Activated T-cell treated with anti-CD3 and anti-CD28 coated beads for 48 hours (primary cell): ENCODE measurements at regions not wholly inside any gene's neighbourhood (a gene's known extent, or its start where the extent isn't known, plus 50 kb on each side); places are given as distances from the start of the nearest gene placed in this dataset.

Source experiments
- DNase-seq: peaks from one replicate; pipeline ENCODE4 v3.0.0-alpha.2; 2020; ENCODE audit warnings: low read depth

GRCh38 chr4:128601991-128602695 is 207.4 kb upstream of the JADE1 start:
- no peak for DNase-seq

GRCh38 chr4:128600996-128601871 is 208.3 kb upstream of the JADE1 start:
- DNase-seq: no peak

- DNase-seq: no peak
Observed at GRCh38 chr4:128600410-128600809, 209.1 kb upstream of the JADE1 start.

GRCh38 chr4:128597500-128597899 is 212.0 kb upstream of the JADE1 start:
- no peak for DNase-seq

GRCh38 chr4:128596853-128597252 is 212.6 kb upstream of the JADE1 start:
- no peak for DNase-seq

- DNase-seq: no peak
Observed at GRCh38 chr4:128596115-128596514, 213.4 kb upstream of the JADE1 start.

GRCh38 chr4:128591482-128591881 is 218.0 kb upstream of the JADE1 start:
- no peak for DNase-seq

- no peak for DNase-seq
Observed at GRCh38 chr4:128590773-128591172, 218.7 kb upstream of the JADE1 start.

GRCh38 chr4:128590034-128590740 is 219.3 kb upstream of the JADE1 start:
- DNase-seq: no peak

- DNase-seq: no peak
Observed at GRCh38 chr4:128589384-128589965, 220.0 kb upstream of the JADE1 start.

GRCh38 chr4:128587382-128587781 is 222.1 kb upstream of the JADE1 start:
- no peak for DNase-seq

- DNase-seq: no peak
Observed at GRCh38 chr4:128583753-128584712, 225.5 kb upstream of the JADE1 start.

- no peak for DNase-seq
Observed at GRCh38 chr4:128582427-128582870, 227.1 kb upstream of the JADE1 start.

- no peak for DNase-seq
Observed at GRCh38 chr4:128579154-128579853, 230.2 kb upstream of the JADE1 start.

- peak; percentile 60 for DNase-seq
Observed at GRCh38 chr4:128574706-128575105, 234.8 kb upstream of the JADE1 start.

- no peak for DNase-seq
Observed at GRCh38 chr4:128573781-128574508, 235.6 kb upstream of the JADE1 start.

- DNase-seq: no peak
Observed at GRCh38 chr4:128572778-128573241, 236.7 kb upstream of the JADE1 start.

- DNase-seq: no peak
Observed at GRCh38 chr4:128571747-128572146, 237.8 kb upstream of the JADE1 start.

- no peak for DNase-seq
Observed at GRCh38 chr4:128570387-128570975, 239.0 kb upstream of the JADE1 start.
